Neuronal stem cell (in vitro differentiated cells): ENCODE measurements at regions not wholly inside any gene's neighbourhood (a gene's known extent, or its start where the extent isn't known, plus 50 kb on each side); places are given as distances from the start of the nearest gene placed in this dataset.

Source experiments
- DNase-seq: peaks from one replicate; pipeline ENCODE4 v3.0.0-alpha.2; 2013; ENCODE audit warnings: low spot score
- H2AFZ ChIP-seq: one replicate; pipeline ENCODE4 v1.6.1; 2013; ENCODE audit warnings: mild to moderate bottlenecking, low read length, inconsistent platforms
- H2AK5ac ChIP-seq: 2 replicates; pipeline ENCODE4 v1.6.1; 2013; ENCODE audit warnings: low read depth, mild to moderate bottlenecking, inconsistent platforms, low read length, moderate library complexity, mixed read lengths
- H2BK120ac ChIP-seq: 2 replicates; pipeline ENCODE4 v1.6.1; 2013; ENCODE audit warnings: low read depth, mild to moderate bottlenecking, inconsistent platforms, low read length, moderate library complexity, mixed read lengths
- H2BK12ac ChIP-seq: one replicate; pipeline ENCODE4 v1.6.1; 2013; ENCODE audit warnings: low read length, inconsistent platforms
- H2BK15ac ChIP-seq: 2 replicates; pipeline ENCODE4 v1.6.1; 2013; ENCODE audit warnings: mild to moderate bottlenecking, low read length, inconsistent platforms, mixed read lengths
- H2BK5ac ChIP-seq: one replicate; pipeline ENCODE4 v1.6.1; 2013; ENCODE audit warnings: inconsistent platforms, mild to moderate bottlenecking, low read length, moderate library complexity
- H3K14ac ChIP-seq: one replicate; pipeline ENCODE4 v1.6.1; 2013; ENCODE audit warnings: low read length, inconsistent platforms
- H3K18ac ChIP-seq: 2 replicates; pipeline ENCODE4 v1.6.1; 2013; ENCODE audit warnings: low read length, inconsistent platforms
- H3K23ac ChIP-seq: 2 replicates; pipeline ENCODE4 v1.6.1; 2013; ENCODE audit warnings: low read depth, mild to moderate bottlenecking, mixed read lengths, low read length, inconsistent platforms; ENCODE audit not compliant: poor library complexity
- H3K27ac ChIP-seq: replicated peaks from 3 replicates; pipeline ENCODE4 v1.5.1; 2013; ENCODE audit warnings: low read length, inconsistent platforms
- H3K27me3 ChIP-seq, 3 experiments: 2 replicates each; pipeline ENCODE4 v1.6.1; 2013; ENCODE audit warnings: low read length in 3 of 3, mild to moderate bottlenecking in 2 of 3, inconsistent platforms in 1 of 3, low read depth in 1 of 3, mixed read lengths in 1 of 3, moderate library complexity in 1 of 3; ENCODE audit not compliant: control insufficient read depth in 3 of 3, insufficient read depth in 3 of 3
- H3K36me3 ChIP-seq, 2 donors: replicated peaks in 1 of 2; 2 replicates each; pipeline ENCODE4 v1.6.1; 2013; ENCODE audit warnings: low read length in 2 of 2; ENCODE audit not compliant: control insufficient read depth in 2 of 2, insufficient read depth in 2 of 2
- H3K4ac ChIP-seq: 2 replicates; pipeline ENCODE4 v1.6.1; 2013; ENCODE audit warnings: inconsistent platforms, mild to moderate bottlenecking, low read length, moderate library complexity
- H3K4me1 ChIP-seq, 2 donors: 1 replicate in 1 of 2; 2 replicates in 1 of 2; pipeline ENCODE4 v1.6.1; 2013; ENCODE audit warnings: low read length in 2 of 2, low read depth in 1 of 2; ENCODE audit not compliant: control insufficient read depth in 2 of 2, insufficient read depth in 1 of 2
- H3K4me2 ChIP-seq: one replicate; pipeline ENCODE4 v1.6.1; 2013; ENCODE audit warnings: mild to moderate bottlenecking, low read length, inconsistent platforms; ENCODE audit not compliant: insufficient read depth, poor library complexity, severe bottlenecking
- H3K4me3 ChIP-seq, 2 donors: 2 replicates each; pipeline ENCODE4 v1.5.1; 2013; ENCODE audit warnings: low read length in 2 of 2, mild to moderate bottlenecking in 2 of 2, inconsistent platforms in 1 of 2, moderate library complexity in 1 of 2
- H3K79me1 ChIP-seq: one replicate; pipeline ENCODE4 v1.6.1; 2013; ENCODE audit warnings: low read depth, mild to moderate bottlenecking, inconsistent platforms, low read length, moderate library complexity
- H3K9ac ChIP-seq: one replicate; pipeline ENCODE4 v1.6.1; 2013; ENCODE audit warnings: mild to moderate bottlenecking, low read depth, low read length, inconsistent platforms; ENCODE audit not compliant: poor library complexity
- H3K9me3 ChIP-seq, 2 donors: replicated peaks in 1 of 2; 2 replicates each; pipeline versions ENCODE3 to v1.6.1; 2013; ENCODE audit warnings: low read length in 2 of 2, mild to moderate bottlenecking in 2 of 2, inconsistent platforms in 1 of 2, low read depth in 1 of 2, mixed read lengths in 1 of 2, moderate library complexity in 1 of 2; ENCODE audit not compliant: control insufficient read depth in 2 of 2, insufficient read depth in 1 of 2
- H4K8ac ChIP-seq: one replicate; pipeline ENCODE4 v1.6.1; 2013; ENCODE audit warnings: low read depth, mild to moderate bottlenecking, inconsistent platforms, low read length, moderate library complexity
- H4K91ac ChIP-seq: one replicate; pipeline ENCODE4 v1.6.1; 2013; ENCODE audit warnings: low read length, low read depth, mild to moderate bottlenecking, inconsistent platforms; ENCODE audit not compliant: poor library complexity
- WGBS, 2 donors: extraction: QIAGEN DNeasy Blood & Tissue Kit; methylation state at CpG; one replicate each; pipeline ENCODE4 v1.1.7; 2013; ENCODE audit warnings: missing lambda C conversion rate in 2 of 2, mixed read lengths in 1 of 2; ENCODE audit not compliant: insufficient read length in 2 of 2, insufficient replicate concordance in 1 of 2; ENCODE audit errors: extremely low coverage in 2 of 2; 5-methylcytosine and 5-hydroxymethylcytosine counted together

GRCh38 chrX:140165849-140166248, 200.5 kb upstream of the CXorf66 start:
- H3K23ac ChIP-seq: no peak overlapping the region
- no peak overlapping the region for H2BK12ac ChIP-seq
- no peak overlapping the region for H2AK5ac ChIP-seq
- H3K36me3 ChIP-seq: no peaks in the 10 kb centered on the region
- no peak overlapping the region for H2BK15ac ChIP-seq
- H3K4me3 ChIP-seq: no peak overlapping the region
- no peak overlapping the region for H4K8ac ChIP-seq
- H3K27me3 ChIP-seq: peaks cover 0 to 22% (median 0%) of the 10 kb centered on the region in 3 experiments
- no peak overlapping the region for H3K4me2 ChIP-seq
- H3K9me3 ChIP-seq: no peaks in the 10 kb centered on the region
- no peaks in the 10 kb centered on the region for H3K79me1 ChIP-seq
- no peak overlapping the region for H4K91ac ChIP-seq
- H3K4ac ChIP-seq: no peak overlapping the region
- no peak overlapping the region for H3K9ac ChIP-seq
- peaks cover 2% of the 10 kb centered on the region in 2 donors for H3K4me1 ChIP-seq
- DNase-seq: no peak
- no peak overlapping the region for H2BK5ac ChIP-seq
- H3K18ac ChIP-seq: no peak overlapping the region
- no peak overlapping the region for H2AFZ ChIP-seq
- no peak overlapping the region for H3K27ac ChIP-seq
- no peak overlapping the region for H3K14ac ChIP-seq
- WGBS, 2 donors: no CpG with 5 or more reads among the region's 1 CpG
- H2BK120ac ChIP-seq: no peak overlapping the region

- Histone ChIP-seq H3K4ac (no peak overlapping the region), H3K9me3 (no peaks in the 10 kb centered on the region), H3K4me1 (peaks cover 2% of the 10 kb centered on the region in 2 donors)
Observed at GRCh38 chrX:140164391-140164790, 199.1 kb upstream of the CXorf66 start.

GRCh38 chrX:140163371-140164159, 198.2 kb upstream of the CXorf66 start:
- H3K36me3 ChIP-seq: no peaks in the 10 kb centered on the region
- H3K9ac ChIP-seq: no peak overlapping the region
- H3K23ac ChIP-seq: no peak overlapping the region
- no peak overlapping the region for H2AFZ ChIP-seq
- H3K4me1 ChIP-seq: peaks cover 2% of the 10 kb centered on the region in 2 donors
- no peak overlapping the region for H2BK5ac ChIP-seq
- WGBS, 2 donors: no CpG with 5 or more reads among the region's 3 CpGs
- no peak overlapping the region for H3K18ac ChIP-seq
- no peaks in the 10 kb centered on the region for H3K9me3 ChIP-seq
- H3K79me1 ChIP-seq: no peaks in the 10 kb centered on the region
- no peak overlapping the region for H4K8ac ChIP-seq
- H2AK5ac ChIP-seq: no peak overlapping the region
- no peak overlapping the region for H4K91ac ChIP-seq
- no peak overlapping the region for H2BK120ac ChIP-seq
- H3K4me2 ChIP-seq: no peak overlapping the region
- no peak overlapping the region for H3K27ac ChIP-seq
- no peak overlapping the region for H3K14ac ChIP-seq
- DNase-seq: no peak
- H3K27me3 ChIP-seq: peaks cover 0 to 31% (median 0%) of the 10 kb centered on the region in 3 experiments
- H3K4me3 ChIP-seq: no peak overlapping the region
- no peak overlapping the region for H2BK12ac ChIP-seq
- H3K4ac ChIP-seq: no peak overlapping the region
- no peak overlapping the region for H2BK15ac ChIP-seq

More at GRCh38 chrX:140164391-140164790, 199.1 kb upstream of the CXorf66 start:
- Histone ChIP-seq H2AK5ac (no peak overlapping the region), H3K18ac (no peak overlapping the region), H3K23ac (no peak overlapping the region), H3K27ac (no peak overlapping the region), H2BK5ac (no peak overlapping the region), H3K4me3 (no peak overlapping the region), H2BK15ac (no peak overlapping the region), H3K9ac (no peak overlapping the region), H2BK12ac (no peak overlapping the region), H3K14ac (no peak overlapping the region), H4K8ac (no peak overlapping the region), H3K79me1 (no peaks in the 10 kb centered on the region), H3K27me3 (peaks cover 0 to 24% (median 0%) of the 10 kb centered on the region in 3 experiments), H3K36me3 (no peaks in the 10 kb centered on the region), H2AFZ (peak overlapping the region; percentile 23), H4K91ac (no peak overlapping the region), H2BK120ac (no peak overlapping the region), H3K4me2 (no peak overlapping the region)
- DNase-seq: no peak
- WGBS, 2 donors: no CpG with 5 or more reads among the region's 5 CpGs

- Histone ChIP-seq H3K4me3 (no peak overlapping the region), H3K9me3 (peaks cover 0 to 5% of the 10 kb centered on the region in 2 donors), H2BK120ac (no peak overlapping the region), H3K27ac (no peak overlapping the region), H3K4me1 (peaks cover 0 to 3% of the 10 kb centered on the region in 2 donors), H3K79me1 (no peaks in the 10 kb centered on the region), H3K36me3 (no peaks in the 10 kb centered on the region), H2AFZ (no peak overlapping the region), H3K23ac (no peak overlapping the region), H3K4me2 (peak overlapping the region; percentile 14), H4K8ac (no peak overlapping the region), H3K27me3 (peaks cover 0 to 44% (median 0%) of the 10 kb centered on the region in 3 experiments), H2BK12ac (no peak overlapping the region), H2BK15ac (no peak overlapping the region), H2AK5ac (no peak overlapping the region), H2BK5ac (no peak overlapping the region), H3K14ac (no peak overlapping the region), H3K9ac (no peak overlapping the region), H4K91ac (no peak overlapping the region), H3K18ac (no peak overlapping the region), H3K4ac (no peak overlapping the region)
- no CpG with 5 or more reads among the region's 4 CpGs for WGBS, 2 donors
- no peak for DNase-seq
Observed at GRCh38 chrX:140157611-140158010, 192.3 kb upstream of the CXorf66 start.
